ENCODE measurements at regions not wholly inside any gene's neighbourhood (a gene's known extent, or its start where the extent isn't known, plus 50 kb on each side); places are given as distances from the start of the nearest gene placed in this dataset.

- 60 to 67% (median 63%) methylated on average over 2 of the region's 2 CpGs for WGBS, 4 donors
- no peaks in the 10 kb centered on the region for H3K36me3 ChIP-seq (replicated peaks in 1 of 2)
Measured at GRCh38 chr4:136754810-136755530, 777.3 kb downstream of the PCDH18 start.

GRCh38 chr4:136751556-136751955 lies 780.7 kb downstream of the PCDH18 start:
- 35 to 64% (median 49%) methylated on average over 1 of the region's 1 CpG for WGBS, 4 donors
- no peak overlapping the region for H3K27ac ChIP-seq
- TF ChIP-seq POLR2A (IDR thresholded peaks at IDR 0.05): no peak
- no peak for TF ChIP-seq CTCF (IDR thresholded peaks at IDR 0.05)
- H3K4me3 ChIP-seq: no peak overlapping the region
- no peaks in the 10 kb centered on the region for H3K36me3 ChIP-seq (replicated peaks in 1 of 2)
- intact Hi-C loops (cut with DNase I): no loop called here
- H3K9me3 ChIP-seq (replicated peaks in 1 of 3): no peaks in the 10 kb centered on the region
- DNase-seq: no peak
- no peaks in the 10 kb centered on the region for H3K27me3 ChIP-seq
- no peaks in the 10 kb centered on the region for H3K4me1 ChIP-seq (replicated peaks in 1 of 2)

More at GRCh38 chr4:136754810-136755530, 777.3 kb downstream of the PCDH18 start:
- no peak for DNase-seq
- no peak overlapping the region for H3K27ac ChIP-seq
- no peaks in the 10 kb centered on the region for H3K27me3 ChIP-seq
- H3K4me1 ChIP-seq (replicated peaks in 1 of 2): no peaks in the 10 kb centered on the region
- H3K4me3 ChIP-seq: no peak overlapping the region
- intact Hi-C loops (cut with DNase I): no loop called here
- TF ChIP-seq CTCF (IDR thresholded peaks at IDR 0.05): no peak
- TF ChIP-seq POLR2A (IDR thresholded peaks at IDR 0.05): no peak
- H3K9me3 ChIP-seq (replicated peaks in 1 of 3): no peaks in the 10 kb centered on the region

GRCh38 chr4:136750897-136751296 lies 781.4 kb downstream of the PCDH18 start:
- Histone ChIP-seq H3K9me3 (replicated peaks in 1 of 3) (no peaks in the 10 kb centered on the region), H3K4me1 (replicated peaks in 1 of 2) (no peaks in the 10 kb centered on the region), H3K4me3 (no peak overlapping the region), H3K27me3 (no peaks in the 10 kb centered on the region), H3K36me3 (replicated peaks in 1 of 2) (no peaks in the 10 kb centered on the region), H3K27ac (no peak overlapping the region)
- 50 to 65% (median 56%) methylated on average over 3 of the region's 3 CpGs for WGBS, 4 donors
- TF ChIP-seq POLR2A (IDR thresholded peaks at IDR 0.05): no peak
- TF ChIP-seq CTCF (IDR thresholded peaks at IDR 0.05): no peak
- DNase-seq: no peak
- intact Hi-C loops (cut with DNase I): no loop called here

GRCh38 chr4:136749989-136750388 lies 782.3 kb downstream of the PCDH18 start:
- Histone ChIP-seq H3K36me3 (replicated peaks in 1 of 2) (no peaks in the 10 kb centered on the region), H3K27ac (no peak overlapping the region), H3K9me3 (replicated peaks in 1 of 3) (no peaks in the 10 kb centered on the region), H3K4me1 (replicated peaks in 1 of 2) (no peaks in the 10 kb centered on the region), H3K27me3 (no peaks in the 10 kb centered on the region), H3K4me3 (no peak overlapping the region)
- 68 to 82% (median 75%) methylated on average over 2 of the region's 2 CpGs for WGBS, 4 donors
- no peak for DNase-seq
- intact Hi-C loops (cut with DNase I): no loop called here
- no peak for TF ChIP-seq CTCF (IDR thresholded peaks at IDR 0.05)
- no peak for TF ChIP-seq POLR2A (IDR thresholded peaks at IDR 0.05)
